ENCODE measurements at regions not wholly inside any gene's neighbourhood (a gene's known extent, or its start where the extent isn't known, plus 50 kb on each side); places are given as distances from the start of the nearest gene placed in this dataset.

DNA sequence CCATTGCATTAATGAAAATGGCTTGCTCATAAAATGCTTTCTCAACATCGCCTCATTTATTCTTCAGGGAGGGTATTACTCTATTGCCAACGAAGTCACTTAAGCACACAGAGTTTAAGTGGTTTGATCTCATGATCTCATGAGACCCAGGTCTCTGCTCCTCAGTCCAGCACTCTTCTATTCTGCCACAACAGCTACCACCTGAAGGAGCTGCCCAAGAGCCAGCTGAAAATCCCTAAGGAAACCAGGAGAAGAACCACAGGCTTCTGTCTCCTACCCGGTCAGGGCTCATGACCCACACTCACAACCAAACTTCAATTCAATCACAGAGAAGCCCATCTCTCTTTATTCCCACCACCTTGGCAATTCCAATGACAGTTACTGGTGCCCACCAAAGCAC, 85.5 kb upstream of the GPM6B start:
- DNase-seq = no peak

- no peak for DNase-seq
Observed at GRCh38 chrX:13901354-13901753, 84.5 kb upstream of the GPM6B start.

DNA sequence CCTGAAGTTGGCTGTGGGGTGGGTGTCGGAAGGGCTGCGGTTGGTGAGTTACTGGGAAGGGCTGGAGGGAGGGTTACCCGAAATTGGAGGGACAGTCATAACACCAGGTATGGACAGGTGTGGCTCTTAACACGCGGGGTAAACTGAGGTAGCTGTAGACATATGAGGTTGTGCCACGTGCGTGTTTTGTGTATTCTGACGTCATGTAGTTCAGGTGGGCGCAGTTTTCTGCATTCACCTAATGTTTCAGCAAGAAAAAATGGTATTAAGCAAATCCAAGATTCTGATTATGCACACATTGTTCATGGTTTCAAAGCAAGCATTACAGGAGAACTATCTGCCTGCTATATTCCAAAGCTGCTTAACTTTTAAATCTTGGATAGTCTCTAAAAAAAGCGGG, 83.5 kb upstream of the GPM6B start:
- no peak for DNase-seq

DNA sequence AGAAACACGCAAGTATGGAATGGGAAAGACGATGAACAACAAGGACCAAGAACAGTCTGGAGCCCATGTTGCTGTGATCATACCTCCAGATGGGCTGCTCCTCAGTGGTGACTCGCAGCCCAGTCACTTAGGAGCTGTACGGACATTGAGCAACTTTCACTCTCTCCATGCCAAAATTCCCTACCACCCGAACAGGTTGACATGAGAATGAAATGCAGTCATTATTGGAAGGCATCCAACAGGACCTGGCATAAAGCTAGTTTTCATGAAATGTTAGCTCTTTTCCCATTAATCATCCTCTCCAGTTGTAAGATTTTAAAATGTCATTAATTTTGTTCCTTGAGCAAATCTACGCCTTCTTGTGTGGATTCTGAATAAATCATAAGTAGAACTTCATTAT, 82.7 kb upstream of the GPM6B start:
- DNase-seq = no peak

- peak; percentile 6 for DNase-seq
Observed at GRCh38 chrX:13898603-13899002, 81.7 kb upstream of the GPM6B start.

DNA sequence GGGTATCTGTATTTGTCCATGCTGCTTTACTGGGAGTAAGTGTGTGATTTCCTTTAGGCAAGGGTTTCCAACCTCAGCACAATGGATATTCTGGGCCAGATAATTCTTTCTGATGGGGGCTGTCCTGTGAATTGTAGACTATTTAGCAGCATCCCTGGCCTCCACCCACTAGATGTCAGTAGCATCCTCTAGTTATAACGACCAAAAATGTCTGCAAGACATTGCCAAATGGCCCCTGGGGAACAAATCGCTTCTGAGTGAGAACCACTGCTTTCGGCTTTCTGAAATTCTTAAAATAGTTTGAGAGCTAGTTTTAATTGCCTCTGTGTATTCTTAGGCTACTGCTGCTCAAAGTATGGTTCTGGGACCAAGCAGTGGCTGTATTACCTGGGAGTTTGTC, 81.2 kb upstream of the GPM6B start:
- DNase-seq = peak; percentile 74

DNA sequence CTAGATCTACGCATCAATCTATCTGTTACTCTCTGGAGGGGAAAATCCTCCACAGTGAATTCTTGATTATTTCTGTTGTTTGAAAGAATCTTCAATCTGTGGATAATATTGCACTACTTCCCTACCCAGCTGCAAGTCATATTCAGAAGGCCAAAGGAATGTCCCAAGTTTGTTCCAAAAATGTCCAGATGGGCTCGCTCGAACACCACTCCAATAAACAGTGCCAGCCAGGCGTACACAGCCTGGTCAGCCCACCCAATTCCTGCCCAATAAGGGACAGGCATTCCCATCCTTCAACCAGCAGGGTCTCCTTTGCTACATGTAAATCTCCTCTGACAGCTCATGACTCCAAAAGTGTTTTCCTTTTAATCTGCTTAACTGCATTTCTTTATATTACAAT, 80.7 kb upstream of the GPM6B start:
- peak; percentile 63 for DNase-seq

GRCh38 chrX:13894888-13895565, 78.1 kb upstream of the GPM6B start:
- peak; percentile 72 for DNase-seq

- no peak for DNase-seq
Observed at GRCh38 chrX:13893826-13894225, 76.9 kb upstream of the GPM6B start.

- no peak for DNase-seq
Observed at GRCh38 chrX:13892856-13893255, 76.0 kb upstream of the GPM6B start.

- DNase-seq = no peak
Observed at GRCh38 chrX:13891377-13892140, 74.7 kb upstream of the GPM6B start.

DNA sequence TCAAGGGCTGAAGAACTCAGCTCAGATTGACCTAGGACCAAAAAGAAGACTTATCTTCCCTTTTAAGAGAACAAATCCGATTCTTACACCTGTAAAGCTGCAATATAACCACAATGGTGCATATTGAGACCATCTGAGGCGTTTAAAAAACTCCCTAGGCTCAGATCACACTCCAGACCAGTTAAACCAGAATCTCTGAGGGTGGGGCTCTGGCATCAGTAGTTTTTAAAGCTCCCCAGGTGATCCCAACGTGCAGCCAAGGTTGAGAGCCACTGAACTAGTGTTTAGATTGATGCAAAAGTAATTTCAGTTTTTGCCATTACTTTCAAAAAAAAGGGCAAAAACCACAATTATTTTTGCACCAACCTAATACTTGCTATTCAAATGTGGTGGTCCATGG, 73.9 kb upstream of the GPM6B start:
- DNase-seq = no peak

DNA sequence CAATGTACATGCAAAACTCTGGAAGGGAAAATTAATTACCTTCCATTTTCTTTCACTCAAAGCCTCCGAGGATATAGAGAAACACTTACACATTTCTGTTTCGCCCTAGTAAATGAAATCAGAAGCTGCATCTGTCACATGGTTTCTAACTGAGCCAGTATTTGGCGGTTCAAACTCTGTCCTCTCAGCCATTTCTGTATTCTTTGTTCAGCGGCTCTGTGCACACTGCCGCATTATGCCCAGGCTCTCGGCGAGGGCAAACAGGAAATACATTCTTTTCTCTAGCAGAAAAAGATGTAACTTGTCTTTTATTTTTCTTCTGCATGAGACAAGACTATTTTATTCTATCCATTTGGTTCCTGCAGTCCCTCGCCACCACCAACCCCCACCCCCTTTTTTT, 71.4 kb upstream of the GPM6B start:
- DNase-seq = no peak

DNA sequence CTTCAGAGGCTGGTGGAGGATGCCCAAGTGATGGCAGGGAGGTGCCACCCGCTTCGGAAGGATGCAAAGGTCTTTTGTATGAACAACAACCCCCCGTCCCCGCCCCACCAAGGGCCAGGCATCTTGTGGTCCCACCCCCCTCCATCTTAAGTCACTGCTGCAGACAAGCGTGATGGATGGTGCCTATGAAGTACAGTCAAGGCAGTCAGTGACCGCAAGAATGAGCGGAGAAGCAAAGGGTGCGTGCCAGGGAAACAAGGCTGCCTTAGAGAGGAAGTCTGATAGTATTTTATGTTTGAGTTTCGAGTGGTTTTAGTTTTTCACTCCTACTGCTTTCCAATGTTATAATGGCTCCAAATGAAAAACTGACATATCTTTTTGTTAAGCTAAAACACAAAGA, 68.7 kb upstream of the GPM6B start:
- no peak for DNase-seq

GRCh38 chrX:13876652-13877051, 59.8 kb upstream of the GPM6B start:
- no peak for DNase-seq

DNA sequence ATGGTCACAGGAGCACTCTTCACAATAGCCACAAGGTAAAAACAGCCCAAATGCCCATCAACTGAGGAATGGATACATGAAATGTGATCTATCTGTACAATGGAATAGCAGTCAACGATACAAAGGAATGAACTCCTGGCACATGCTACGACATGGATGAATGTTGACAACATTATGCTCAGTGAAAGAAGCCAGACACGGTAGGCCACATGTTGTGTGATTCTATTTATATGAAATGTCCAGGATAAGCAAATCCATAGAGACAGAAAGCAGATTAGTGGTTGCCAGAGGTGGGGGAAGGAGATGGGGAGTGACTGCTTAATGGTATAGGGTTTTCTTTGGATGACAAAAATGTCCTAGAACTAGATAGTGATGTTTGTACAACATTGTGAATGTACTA, 58.7 kb upstream of the GPM6B start:
- peak; percentile 24 for DNase-seq

DNA sequence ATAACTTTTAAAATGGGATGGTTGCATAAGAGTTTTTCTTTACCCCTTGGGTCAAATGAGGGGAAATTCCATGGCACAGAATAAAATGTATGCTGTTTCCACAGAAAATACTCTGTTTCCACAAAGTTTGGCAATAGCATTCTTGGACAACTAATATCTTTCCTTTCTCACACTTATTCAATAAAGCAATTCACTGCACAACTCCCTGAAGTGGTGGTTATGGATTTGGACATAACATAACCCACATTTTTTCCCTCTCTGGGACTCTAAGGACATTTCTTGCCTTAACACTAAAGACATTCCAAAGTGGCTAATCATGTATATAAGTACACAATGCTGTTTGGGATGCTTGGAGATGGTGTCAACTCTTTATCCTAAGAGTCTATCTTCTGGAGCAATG, 51.7 kb upstream of the GPM6B start:
- DNase-seq = no peak

Measured in NCI-H82 (cell line).